ENCODE measurements at regions not wholly inside any gene's neighbourhood (a gene's known extent, or its start where the extent isn't known, plus 50 kb on each side); places are given as distances from the start of the nearest gene placed in this dataset.
A peak's percentile ranks its signal among the peaks of the same experiment; 100 is the strongest.

DNA sequence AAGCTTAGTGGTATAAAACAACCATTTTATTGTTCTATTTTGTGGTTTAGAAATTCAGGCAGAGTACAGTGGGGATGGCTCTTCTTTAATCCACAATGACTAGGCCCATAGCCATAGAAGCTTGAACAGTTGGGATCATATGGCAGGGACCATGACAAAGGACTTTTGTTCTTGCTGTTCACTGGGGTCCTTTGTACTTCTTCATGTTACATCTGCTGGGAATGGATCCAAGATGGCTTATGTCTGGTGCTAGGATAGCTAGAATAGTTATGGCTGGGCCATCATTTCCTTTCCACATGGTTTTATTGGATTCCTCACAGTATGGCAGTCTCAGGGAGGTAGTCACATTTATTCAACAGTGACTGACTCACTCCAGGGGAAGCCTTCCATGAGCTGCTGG, 427.9 kb upstream of the AGTR1 start:
- H3K27me3 ChIP-seq (ENCODE audit: low read length), result no peaks in the 10 kb centered on the region
- no peak overlapping the region for H3K4me3 ChIP-seq (ENCODE audit: low read length)
- H3K27ac ChIP-seq (ENCODE audit: low read length), result no peak overlapping the region
- no peak for DNase-seq
- H3K79me2 ChIP-seq (ENCODE audit: low read length), result no peaks in the 10 kb centered on the region
- H3K4me2 ChIP-seq (ENCODE audit: low read depth, low read length, poor library complexity, severe bottlenecking), result no peak overlapping the region
- no peaks in the 10 kb centered on the region for H3K4me1 ChIP-seq (ENCODE audit: low read length)
- H3K9ac ChIP-seq (ENCODE audit: low read length), result no peak overlapping the region
- no peak overlapping the region for H2AFZ ChIP-seq (ENCODE audit: low read length)
- no peaks in the 10 kb centered on the region for H4K20me1 ChIP-seq (ENCODE audit: insufficient read depth, low read depth, low read length)
- no peaks in the 10 kb centered on the region for H3K9me2 ChIP-seq (replicated peaks; ENCODE audit: insufficient read depth, low read length)
- no peaks in the 10 kb centered on the region for H3K36me3 ChIP-seq (ENCODE audit: insufficient read depth, low read length)
- no peaks in the 10 kb centered on the region for H3K9me3 ChIP-seq (ENCODE audit: low read length)

DNA sequence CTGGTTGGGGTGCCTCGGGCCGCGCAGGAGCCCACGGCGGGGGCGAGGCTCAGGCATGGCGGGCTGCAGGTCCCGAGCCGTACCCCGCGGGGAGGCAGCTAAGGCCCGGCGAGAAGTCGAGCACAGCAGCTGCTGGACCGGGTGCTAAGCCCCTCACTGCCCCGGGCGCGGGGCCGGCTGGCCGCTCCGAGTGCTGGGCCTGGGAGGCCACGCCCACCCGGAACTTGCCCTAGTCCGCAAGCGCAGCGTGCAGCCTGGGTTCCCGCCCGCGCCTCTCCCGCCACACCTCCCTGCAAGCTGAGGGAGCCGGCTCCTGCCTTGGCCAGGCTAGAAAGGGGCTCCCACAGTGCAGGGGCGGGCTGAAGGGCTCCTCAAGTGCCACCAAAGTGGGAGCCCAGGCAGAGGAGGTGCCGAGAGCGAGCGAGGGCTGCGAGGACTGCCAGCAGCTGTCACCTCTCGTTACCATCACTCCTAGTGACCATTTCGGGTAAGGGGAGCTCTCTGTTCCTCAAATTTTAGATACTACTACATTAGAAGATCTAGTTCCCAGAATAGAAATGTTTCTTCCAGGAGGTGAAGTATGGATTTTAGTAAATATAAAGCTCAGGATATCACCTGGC, 417.0 kb upstream of the AGTR1 start:
- Histone ChIP-seq H3K4me1 (ENCODE audit: low read length) (no peaks in the 10 kb centered on the region), H3K9ac (ENCODE audit: low read length) (no peak overlapping the region), H2AFZ (ENCODE audit: low read length) (no peak overlapping the region)

DNA sequence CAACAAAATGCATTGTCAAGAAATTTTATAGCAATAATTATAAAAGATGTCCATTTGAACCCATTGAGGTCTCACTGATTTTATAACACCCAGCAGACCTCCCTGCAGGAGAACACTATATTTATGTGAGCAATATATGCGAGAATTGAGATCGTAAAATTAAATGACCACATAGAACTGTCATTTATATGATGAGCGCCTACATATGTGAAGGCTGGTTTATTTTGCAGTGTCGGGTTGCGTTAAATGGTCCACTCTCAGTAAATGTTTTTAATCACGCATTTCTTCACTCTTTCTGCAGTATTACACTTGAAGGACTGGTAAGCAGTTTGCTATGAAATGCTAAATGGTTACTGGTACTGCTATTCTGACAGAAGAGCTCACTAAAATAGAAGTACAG, 408.5 kb upstream of the AGTR1 start:
- Histone ChIP-seq H2AFZ (ENCODE audit: low read length) (no peak overlapping the region), H3K36me3 (ENCODE audit: insufficient read depth, low read length) (no peaks in the 10 kb centered on the region), H3K27me3 (ENCODE audit: low read length) (no peaks in the 10 kb centered on the region), H4K20me1 (ENCODE audit: insufficient read depth, low read depth, low read length) (no peaks in the 10 kb centered on the region), H3K4me1 (ENCODE audit: low read length) (no peaks in the 10 kb centered on the region), H3K4me3 (ENCODE audit: low read length) (no peak overlapping the region), H3K4me2 (ENCODE audit: low read depth, low read length, poor library complexity, severe bottlenecking) (no peak overlapping the region), H3K9ac (ENCODE audit: low read length) (no peak overlapping the region), H3K9me2 (replicated peaks; ENCODE audit: insufficient read depth, low read length) (no peaks in the 10 kb centered on the region), H3K79me2 (ENCODE audit: low read length) (no peaks in the 10 kb centered on the region), H3K27ac (ENCODE audit: low read length) (no peak overlapping the region), H3K9me3 (ENCODE audit: low read length) (no peaks in the 10 kb centered on the region)
- no peak for DNase-seq

More for the DNA sequence above, 417.0 kb upstream of the AGTR1 start:
- H3K4me3 ChIP-seq (ENCODE audit: low read length), result no peak overlapping the region
- H3K79me2 ChIP-seq (ENCODE audit: low read length), result no peaks in the 10 kb centered on the region
- no peaks in the 10 kb centered on the region for H4K20me1 ChIP-seq (ENCODE audit: insufficient read depth, low read depth, low read length)
- no peak overlapping the region for H3K4me2 ChIP-seq (ENCODE audit: low read depth, low read length, poor library complexity, severe bottlenecking)
- no peaks in the 10 kb centered on the region for H3K9me2 ChIP-seq (replicated peaks; ENCODE audit: insufficient read depth, low read length)
- no peak overlapping the region for H3K27ac ChIP-seq (ENCODE audit: low read length)
- DNase-seq, result no peak
- H3K27me3 ChIP-seq (ENCODE audit: low read length), result no peaks in the 10 kb centered on the region
- no peaks in the 10 kb centered on the region for H3K9me3 ChIP-seq (ENCODE audit: low read length)
- H3K36me3 ChIP-seq (ENCODE audit: insufficient read depth, low read length), result no peaks in the 10 kb centered on the region

- H4K20me1 ChIP-seq (ENCODE audit: insufficient read depth, low read depth, low read length), result no peaks in the 10 kb centered on the region
- H3K9me2 ChIP-seq (replicated peaks; ENCODE audit: insufficient read depth, low read length), result no peaks in the 10 kb centered on the region
- H3K4me3 ChIP-seq (ENCODE audit: low read length), result no peak overlapping the region
- no peak overlapping the region for H3K27ac ChIP-seq (ENCODE audit: low read length)
- no peak for DNase-seq
- no peaks in the 10 kb centered on the region for H3K4me1 ChIP-seq (ENCODE audit: low read length)
- H2AFZ ChIP-seq (ENCODE audit: low read length), result no peak overlapping the region
- no peaks in the 10 kb centered on the region for H3K9me3 ChIP-seq (ENCODE audit: low read length)
- H3K36me3 ChIP-seq (ENCODE audit: insufficient read depth, low read length), result no peaks in the 10 kb centered on the region
- H3K27me3 ChIP-seq (ENCODE audit: low read length), result no peaks in the 10 kb centered on the region
- no peaks in the 10 kb centered on the region for H3K79me2 ChIP-seq (ENCODE audit: low read length)
- no peak overlapping the region for H3K4me2 ChIP-seq (ENCODE audit: low read depth, low read length, poor library complexity, severe bottlenecking)
- H3K9ac ChIP-seq (ENCODE audit: low read length), result no peak overlapping the region
Observed at GRCh38 chr3:148297013-148297412, 400.7 kb upstream of the AGTR1 start.

DNA sequence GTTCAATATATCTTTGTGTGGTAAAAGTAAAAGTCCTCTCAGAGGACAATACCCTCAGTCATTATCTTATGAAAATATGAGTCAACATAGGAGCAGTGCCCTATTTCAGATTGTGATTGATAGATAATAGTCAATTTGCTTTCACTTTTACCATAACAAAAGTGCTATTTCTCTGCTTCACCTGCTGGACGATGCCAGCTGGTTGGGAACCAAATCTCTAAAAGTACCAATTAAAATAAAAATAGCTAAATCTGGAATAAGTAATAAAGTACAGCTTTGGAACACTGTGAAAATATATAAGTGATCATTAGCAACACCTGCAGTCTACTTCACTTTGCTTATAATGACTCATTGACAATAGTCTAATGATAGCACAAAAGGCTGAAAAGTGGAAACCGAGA, 390.3 kb upstream of the AGTR1 start:
- Histone ChIP-seq H3K4me1 (ENCODE audit: low read length) (peaks cover 16% of the 10 kb centered on the region), H2AFZ (ENCODE audit: low read length) (no peak overlapping the region), H3K79me2 (ENCODE audit: low read length) (no peaks in the 10 kb centered on the region), H3K9me2 (replicated peaks; ENCODE audit: insufficient read depth, low read length) (no peaks in the 10 kb centered on the region), H3K4me2 (ENCODE audit: low read depth, low read length, poor library complexity, severe bottlenecking) (no peak overlapping the region), H3K36me3 (ENCODE audit: insufficient read depth, low read length) (no peaks in the 10 kb centered on the region), H4K20me1 (ENCODE audit: insufficient read depth, low read depth, low read length) (no peaks in the 10 kb centered on the region), H3K27ac (ENCODE audit: low read length) (no peak overlapping the region), H3K27me3 (ENCODE audit: low read length) (no peaks in the 10 kb centered on the region), H3K9me3 (ENCODE audit: low read length) (no peaks in the 10 kb centered on the region), H3K4me3 (ENCODE audit: low read length) (no peak overlapping the region), H3K9ac (ENCODE audit: low read length) (no peak overlapping the region)
- DNase-seq, result no peak

- Histone ChIP-seq H3K9ac (ENCODE audit: low read length) (no peak overlapping the region), H3K9me3 (ENCODE audit: low read length) (no peaks in the 10 kb centered on the region), H3K27ac (ENCODE audit: low read length) (no peak overlapping the region), H3K9me2 (replicated peaks; ENCODE audit: insufficient read depth, low read length) (no peaks in the 10 kb centered on the region), H3K27me3 (ENCODE audit: low read length) (no peaks in the 10 kb centered on the region), H3K4me1 (ENCODE audit: low read length) (peaks cover 20% of the 10 kb centered on the region), H3K4me2 (ENCODE audit: low read depth, low read length, poor library complexity, severe bottlenecking) (peak overlapping the region; percentile 59), H3K36me3 (ENCODE audit: insufficient read depth, low read length) (no peaks in the 10 kb centered on the region), H3K79me2 (ENCODE audit: low read length) (no peaks in the 10 kb centered on the region), H2AFZ (ENCODE audit: low read length) (peak overlapping the region; percentile 80), H3K4me3 (ENCODE audit: low read length) (no peak overlapping the region), H4K20me1 (ENCODE audit: insufficient read depth, low read depth, low read length) (no peaks in the 10 kb centered on the region)
- DNase-seq, result peak; percentile 91
Observed at GRCh38 chr3:148309390-148310035, 388.2 kb upstream of the AGTR1 start.

- Histone ChIP-seq H3K27me3 (ENCODE audit: low read length) (no peaks in the 10 kb centered on the region), H3K36me3 (ENCODE audit: insufficient read depth, low read length) (no peaks in the 10 kb centered on the region), H3K4me2 (ENCODE audit: low read depth, low read length, poor library complexity, severe bottlenecking) (no peak overlapping the region), H2AFZ (ENCODE audit: low read length) (0 out of 2 replicates have a peak overlapping the region, but pooled peaks have one; percentile 90), H3K9me2 (replicated peaks; ENCODE audit: insufficient read depth, low read length) (no peaks in the 10 kb centered on the region), H3K79me2 (ENCODE audit: low read length) (no peaks in the 10 kb centered on the region), H3K9ac (ENCODE audit: low read length) (no peak overlapping the region), H3K4me1 (ENCODE audit: low read length) (peaks cover 37% of the 10 kb centered on the region), H3K27ac (ENCODE audit: low read length) (no peak overlapping the region), H3K4me3 (ENCODE audit: low read length) (no peak overlapping the region), H4K20me1 (ENCODE audit: insufficient read depth, low read depth, low read length) (no peaks in the 10 kb centered on the region), H3K9me3 (ENCODE audit: low read length) (no peaks in the 10 kb centered on the region)
- no peak for DNase-seq
Observed at GRCh38 chr3:148315756-148316155, 381.9 kb upstream of the AGTR1 start.

GRCh38 chr3:148318240-148318639, 379.5 kb upstream of the AGTR1 start:
- Histone ChIP-seq H3K9me3 (ENCODE audit: low read length) (no peaks in the 10 kb centered on the region), H3K27me3 (ENCODE audit: low read length) (no peaks in the 10 kb centered on the region), H3K4me1 (ENCODE audit: low read length) (peaks cover 51% of the 10 kb centered on the region), H4K20me1 (ENCODE audit: insufficient read depth, low read depth, low read length) (no peaks in the 10 kb centered on the region), H3K4me2 (ENCODE audit: low read depth, low read length, poor library complexity, severe bottlenecking) (peak overlapping the region; percentile 28), H3K9ac (ENCODE audit: low read length) (no peak overlapping the region), H2AFZ (ENCODE audit: low read length) (no peak overlapping the region), H3K79me2 (ENCODE audit: low read length) (no peaks in the 10 kb centered on the region), H3K27ac (ENCODE audit: low read length) (peak overlapping the region; percentile 98), H3K36me3 (ENCODE audit: insufficient read depth, low read length) (no peaks in the 10 kb centered on the region), H3K9me2 (replicated peaks; ENCODE audit: insufficient read depth, low read length) (no peaks in the 10 kb centered on the region), H3K4me3 (ENCODE audit: low read length) (no peak overlapping the region)
- DNase-seq, result no peak

Data from Karpas-422 (cell line).